ENCODE measurements at regions not wholly inside any gene's neighbourhood (a gene's known extent, or its start where the extent isn't known, plus 50 kb on each side); places are given as distances from the start of the nearest gene placed in this dataset.
"Not testable (repeated sequence)": the region's sequence is repeated elsewhere in the genome, so short reads cannot be mapped to it uniquely, and the experiment has no call there.

- not testable (repeated sequence) for TF ChIP-seq POLR2A, CTCF (IDR thresholded peaks at IDR 0.05)
Observed at GRCh38 chr14:105761345-105761740, 235.0 kb downstream of the TMEM121 start.
